MCF 10A (cell line): ENCODE measurements at regions not wholly inside any gene's neighbourhood (a gene's known extent, or its start where the extent isn't known, plus 50 kb on each side); places are given as distances from the start of the nearest gene placed in this dataset.
"Not testable (repeated sequence)": the region's sequence is repeated elsewhere in the genome, so short reads cannot be mapped to it uniquely, and the experiment has no call there.

Source experiments
- BruUV-seq: library from RNA; stranded (reverse); fragments of 400-500 nt; replicated peaks from 2 replicates; lab custom pipeline; 2021; lab: Mats Ljungman, UMichigan
- CTCF ChIA-PET: fragments of 300-600 bp; sonication (Branson Sonifier 250); formaldehyde crosslinking; extraction: SDS; loops from one replicate; lab custom pipeline; 2021; ENCODE audit warnings: antibody characterized with exemption, inconsistent platforms; lab: Yijun Ruan, JAX
- POLR2A ChIA-PET: fragments of 300-600, 350-650 bp; sonication (Branson Sonifier 250); formaldehyde crosslinking; extraction: SDS; loops from one replicate; lab custom pipeline; 2020; ENCODE audit warnings: antibody characterized with exemption, inconsistent platforms; lab: Yijun Ruan, JAX
- DNase-seq: peaks from one replicate; pipeline ENCODE4 v3.0.0-alpha.2; 2018; ENCODE audit not compliant: unreplicated experiment
- H3K27ac Mint-ChIP-seq: one replicate; pipeline ENCODE4 v1.8.0; 2022; ENCODE audit warnings: mild to moderate bottlenecking, low read depth, mixed read lengths; ENCODE audit not compliant: unreplicated experiment
- H3K27me3 Mint-ChIP-seq: one replicate; pipeline ENCODE4 v1.8.0; 2022; ENCODE audit warnings: mixed read lengths; ENCODE audit not compliant: insufficient read depth, unreplicated experiment
- H3K36me3 Mint-ChIP-seq: one replicate; pipeline ENCODE4 v1.8.0; 2022; ENCODE audit warnings: mild to moderate bottlenecking, moderate library complexity, mixed read lengths; ENCODE audit not compliant: insufficient read depth, unreplicated experiment
- H3K4me1 Mint-ChIP-seq: one replicate; pipeline ENCODE4 v1.8.0; 2022; ENCODE audit warnings: mixed read lengths; ENCODE audit not compliant: insufficient read depth, unreplicated experiment
- H3K4me3 Mint-ChIP-seq: one replicate; pipeline ENCODE4 v1.8.0; 2022; ENCODE audit warnings: mild to moderate bottlenecking, moderate library complexity, mixed read lengths; ENCODE audit not compliant: unreplicated experiment
- H3K9me3 Mint-ChIP-seq: one replicate; pipeline ENCODE4 v1.8.0; 2022; ENCODE audit warnings: mixed read lengths; ENCODE audit not compliant: unreplicated experiment
- CTCF ChIP-seq: fragments of 200-600 bp; IDR thresholded peaks from one replicate; pipeline ENCODE4 v1.8.0; 2022; ENCODE audit warnings: antibody characterized with exemption, mild to moderate bottlenecking; ENCODE audit not compliant: unreplicated experiment
- intact Hi-C: fragments of 100-400 bp; cut with micrococcal nuclease; formaldehyde crosslinking; loops from 2 replicates; pipeline ENCODE4 v1.14.1; 2022

DNA sequence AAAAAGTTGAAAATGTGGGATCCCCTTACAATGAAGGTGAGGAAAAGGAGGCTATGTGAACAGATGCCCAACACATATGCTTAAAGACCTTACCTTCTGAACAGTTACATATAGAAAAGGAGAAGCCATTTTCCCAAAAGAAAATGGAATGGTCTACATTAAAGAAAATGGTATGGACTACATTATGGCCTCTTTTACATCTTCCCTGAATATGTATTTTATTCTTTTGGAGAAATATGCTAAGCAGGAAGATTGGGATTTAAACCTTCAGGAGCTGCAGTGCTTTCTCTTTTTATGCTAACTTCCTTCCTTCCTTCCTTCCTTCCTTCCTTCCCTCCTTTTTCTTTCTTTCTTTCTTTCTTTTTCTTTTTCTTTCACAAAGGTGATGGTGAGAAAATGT lies 155.4 kb downstream of the SEC23IP start:
- ChIA-PET POLR2A (interaction anchor here (0.6 to 0.7 kb wide), 2 partner anchors 140 to 557 kb away, joined by 3 read pairs; no protein-coding TSS in a partner anchor), CTCF (no interaction called here)
- Mint-ChIP-seq H3K36me3 (no peaks in the 10 kb centered on the region), H3K4me1 (peaks cover 10% of the 10 kb centered on the region), H3K27ac (no peak overlapping the region), H3K9me3 (no peaks in the 10 kb centered on the region), H3K27me3 (no peaks in the 10 kb centered on the region), H3K4me3 (no peak overlapping the region)
- DNase-seq, result no peak
- BruUV-seq, result no TSS peak
- no peak for TF ChIP-seq CTCF
- intact Hi-C loops, result no loop called here

- no peak overlapping the region for H3K4me3 Mint-ChIP-seq
- H3K27me3 Mint-ChIP-seq, result no peaks in the 10 kb centered on the region
- H3K4me1 Mint-ChIP-seq, result peaks cover 10% of the 10 kb centered on the region
- H3K27ac Mint-ChIP-seq, result no peak overlapping the region
- no peaks in the 10 kb centered on the region for H3K9me3 Mint-ChIP-seq
- no peaks in the 10 kb centered on the region for H3K36me3 Mint-ChIP-seq
- no peak for TF ChIP-seq CTCF
- no TSS peak for BruUV-seq
- CTCF ChIA-PET, result interaction anchor here (0.7 kb wide), 1 partner anchor 59 kb away, joined by 3 read pairs; no protein-coding TSS in a partner anchor
- intact Hi-C loops, result no loop called here
- POLR2A ChIA-PET, result interaction anchor here (0.6 to 0.7 kb wide), 3 partner anchors 33 to 556 kb away, joined by 3 read pairs; no protein-coding TSS in a partner anchor
- DNase-seq, result peak; percentile 43
Measured at GRCh38 chr10:120048391-120048790, 155.9 kb downstream of the SEC23IP start.

DNA sequence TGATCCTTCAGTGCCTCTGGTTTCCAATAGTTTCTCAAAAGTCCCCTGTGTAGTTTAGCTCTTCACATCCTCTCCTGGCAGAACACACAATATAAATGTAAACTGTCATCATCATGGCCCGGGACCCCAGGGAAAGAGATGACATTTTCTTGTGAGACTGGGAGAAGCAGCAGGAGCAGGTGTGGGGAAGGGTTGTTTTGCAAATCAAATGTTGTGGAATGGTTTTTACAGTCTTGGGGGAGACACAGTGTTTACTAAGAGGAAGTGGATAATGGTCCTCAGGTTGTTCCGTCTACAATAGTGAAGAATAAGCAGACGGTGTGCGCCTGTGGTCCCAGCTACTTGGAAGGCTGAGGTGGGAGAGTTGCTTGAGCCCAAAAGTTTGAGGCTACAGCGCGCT lies 159.1 kb downstream of the SEC23IP start:
- ChIA-PET CTCF (interaction anchor here (0.7 kb wide), 1 partner anchor 228 kb away, joined by 3 read pairs; no protein-coding TSS in a partner anchor), POLR2A (no interaction called here)
- Mint-ChIP-seq H3K4me3 (no peak overlapping the region), H3K4me1 (peaks cover 10% of the 10 kb centered on the region), H3K9me3 (no peaks in the 10 kb centered on the region), H3K36me3 (no peaks in the 10 kb centered on the region), H3K27ac (no peak overlapping the region), H3K27me3 (no peaks in the 10 kb centered on the region)
- intact Hi-C loops, result no loop called here
- TF ChIP-seq CTCF, result no peak
- no peak for DNase-seq
- no TSS peak for BruUV-seq

DNA sequence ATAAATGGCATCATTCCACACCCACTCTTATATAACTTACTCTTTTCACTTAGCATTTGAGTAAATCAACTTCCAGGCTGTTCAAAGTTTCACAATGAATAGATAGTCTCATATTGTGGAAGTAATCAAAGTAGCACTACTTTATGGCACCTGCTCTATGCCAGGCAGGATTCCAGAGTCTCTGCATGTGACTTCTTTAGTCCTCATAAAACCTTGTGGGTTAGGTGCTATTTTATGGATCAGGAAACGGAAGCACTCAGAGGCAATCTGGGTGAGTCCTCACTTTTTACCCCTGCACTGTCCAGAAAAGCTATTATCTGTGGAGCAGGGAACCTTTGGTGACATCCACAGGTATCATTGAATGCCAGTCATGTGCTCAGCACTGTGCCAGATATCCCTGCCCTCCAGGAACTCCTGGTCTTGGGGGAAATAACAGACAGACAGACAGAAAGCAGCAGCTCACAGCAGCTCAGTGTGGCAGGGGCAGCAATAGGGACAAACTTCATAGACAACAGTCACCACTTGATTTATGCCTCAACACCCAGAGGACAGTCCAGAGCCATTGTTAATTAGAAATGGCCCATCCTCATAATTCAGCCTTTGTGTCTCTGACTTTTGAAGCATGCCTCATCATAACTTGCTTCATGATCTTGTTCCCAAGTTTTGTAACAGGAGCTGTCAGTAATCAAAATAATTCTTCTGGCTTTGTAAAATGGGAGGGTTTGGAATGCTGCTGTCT lies 160.6 kb downstream of the SEC23IP start:
- TF ChIP-seq CTCF, result no peak
- no TSS peak for BruUV-seq
- intact Hi-C loops, result no loop called here

DNA sequence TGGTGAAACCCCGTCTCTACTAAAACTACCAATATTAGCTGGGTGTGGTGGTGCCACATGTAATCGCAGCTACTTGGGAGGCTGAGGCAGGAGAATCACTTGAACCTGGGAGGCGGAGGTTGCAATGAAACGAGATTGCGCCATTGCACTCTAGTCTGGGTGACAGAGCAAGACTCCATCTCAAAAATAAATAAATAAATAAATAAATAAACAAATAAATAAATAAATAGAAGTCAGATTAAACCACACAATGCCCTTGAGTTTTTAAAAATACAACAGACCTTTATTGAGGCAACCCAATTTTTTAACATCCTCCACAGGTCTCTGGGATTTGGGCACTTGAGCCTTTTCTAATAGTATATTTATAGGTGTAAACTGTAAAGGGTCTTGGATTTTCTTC lies 167.3 kb downstream of the SEC23IP start:
- CTCF ChIA-PET, result interaction anchor here (0.6 to 1.0 kb wide), 2 partner anchors 98 to 329 kb away, joined by 3 to 5 read pairs; no protein-coding TSS in a partner anchor
- not testable (repeated sequence) for BruUV-seq, H3K27ac Mint-ChIP-seq

More for the DNA sequence above, 160.6 kb downstream of the SEC23IP start:
- Mint-ChIP-seq H3K27me3 (no peaks in the 10 kb centered on the region), H3K4me3 (no peak overlapping the region), H3K4me1 (peaks cover 7% of the 10 kb centered on the region), H3K9me3 (no peaks in the 10 kb centered on the region), H3K36me3 (no peaks in the 10 kb centered on the region), H3K27ac (no peak overlapping the region)
- POLR2A ChIA-PET, result interaction anchor here (1.3 kb wide), 1 partner anchor 48 kb away, joined by 3 read pairs; no protein-coding TSS in a partner anchor
- CTCF ChIA-PET, result interaction anchor here (0.6 kb wide), 1 partner anchor 31 kb away, joined by 3 read pairs; no protein-coding TSS in a partner anchor
- DNase-seq, result no peak

More for the DNA sequence above, 167.3 kb downstream of the SEC23IP start:
- H3K9me3 Mint-ChIP-seq, H3K4me1 Mint-ChIP-seq, intact Hi-C loops, H3K4me3 Mint-ChIP-seq, H3K36me3 Mint-ChIP-seq, DNase-seq, POLR2A ChIA-PET: not testable (repeated sequence)
- peaks cover 29% of the 10 kb centered on the region for H3K27me3 Mint-ChIP-seq
